ENCODE measurements at regions not wholly inside any gene's neighbourhood (a gene's known extent, or its start where the extent isn't known, plus 50 kb on each side); places are given as distances from the start of the nearest gene placed in this dataset.

DNA sequence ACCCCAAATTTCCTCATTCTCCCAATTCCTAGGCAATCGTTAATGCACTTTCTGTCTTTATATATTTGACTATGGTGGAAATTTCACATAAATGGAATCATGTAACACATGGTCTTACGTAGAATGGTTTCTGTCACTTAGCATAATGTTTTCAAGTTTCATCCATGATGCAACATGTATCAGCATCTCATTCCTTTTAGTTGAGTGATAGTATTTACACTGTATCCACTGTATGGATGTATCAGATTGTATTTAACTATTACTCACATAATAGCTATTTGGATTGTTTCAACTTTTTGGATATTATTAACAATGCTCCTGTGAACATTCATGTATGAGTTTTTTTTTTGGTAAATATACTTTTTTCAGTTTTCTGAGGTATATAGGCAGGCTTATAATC, 982.3 kb upstream of the DDX18 start:
- TF ChIP-seq, protein P1, sequence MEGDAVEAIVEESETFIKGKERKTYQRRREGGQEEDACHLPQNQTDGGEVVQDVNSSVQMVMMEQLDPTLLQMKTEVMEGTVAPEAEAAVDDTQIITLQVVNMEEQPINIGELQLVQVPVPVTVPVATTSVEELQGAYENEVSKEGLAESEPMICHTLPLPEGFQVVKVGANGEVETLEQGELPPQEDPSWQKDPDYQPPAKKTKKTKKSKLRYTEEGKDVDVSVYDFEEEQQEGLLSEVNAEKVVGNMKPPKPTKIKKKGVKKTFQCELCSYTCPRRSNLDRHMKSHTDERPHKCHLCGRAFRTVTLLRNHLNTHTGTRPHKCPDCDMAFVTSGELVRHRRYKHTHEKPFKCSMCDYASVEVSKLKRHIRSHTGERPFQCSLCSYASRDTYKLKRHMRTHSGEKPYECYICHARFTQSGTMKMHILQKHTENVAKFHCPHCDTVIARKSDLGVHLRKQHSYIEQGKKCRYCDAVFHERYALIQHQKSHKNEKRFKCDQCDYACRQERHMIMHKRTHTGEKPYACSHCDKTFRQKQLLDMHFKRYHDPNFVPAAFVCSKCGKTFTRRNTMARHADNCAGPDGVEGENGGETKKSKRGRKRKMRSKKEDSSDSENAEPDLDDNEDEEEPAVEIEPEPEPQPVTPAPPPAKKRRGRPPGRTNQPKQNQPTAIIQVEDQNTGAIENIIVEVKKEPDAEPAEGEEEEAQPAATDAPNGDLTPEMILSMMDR (conservative IDR thresholded peaks at IDR 0.05; ENCODE audit: low read depth, low read length) = no peak
- TF ChIP-seq EZH2 (IDR thresholded peaks at IDR 0.05; ENCODE audit: low read length, unreplicated experiment) = no peak

Data from PC-3 (cell line).